ENCODE measurements at regions not wholly inside any gene's neighbourhood (a gene's known extent, or its start where the extent isn't known, plus 50 kb on each side); places are given as distances from the start of the nearest gene placed in this dataset.

- H3K9ac ChIP-seq (ENCODE audit: insufficient read depth in 1 of 2, low read length in 2 of 2) = no peak overlapping the region
- DNase-seq = no peak
- no peak overlapping the region for H3K27ac ChIP-seq (ENCODE audit: low read depth in 1 of 2, low read length in 1 of 2)
- H3K9me3 ChIP-seq (ENCODE audit: control insufficient read depth in 4 of 4, insufficient read depth in 3 of 4, low read length in 3 of 4) = no peaks in the 10 kb centered on the region
- H3K4me3 ChIP-seq = no peak overlapping the region
- H3K4me1 ChIP-seq (ENCODE audit: control insufficient read depth in 5 of 5, insufficient read depth in 5 of 5, low read length in 5 of 5) = no peaks in the 10 kb centered on the region
- WGBS, 2 donors = 95 to 96% methylated on average over 3 of the region's 3 CpGs
- ATAC-seq (ENCODE audit: insufficient read depth, low FRiP score) = no peak
- H3K36me3 ChIP-seq (ENCODE audit: control insufficient read depth in 4 of 4, insufficient read depth in 4 of 4, low read length in 4 of 4) = no peaks in the 10 kb centered on the region
- TF ChIP-seq CTCF (IDR thresholded peaks at IDR 0.05; ENCODE audit: control extremely low read depth, extremely low read depth) = no peak
- no peaks in the 10 kb centered on the region for H3K27me3 ChIP-seq (ENCODE audit: control insufficient read depth in 3 of 3, insufficient read depth in 3 of 3, low read length in 2 of 3)
Observed at GRCh38 chr5:68830377-68830898, 263.4 kb upstream of the SLC30A5 start.

- WGBS, 2 donors = 76 to 87% methylated on average over 4 of the region's 4 CpGs
- no peak overlapping the region for H3K27ac ChIP-seq (ENCODE audit: low read depth in 1 of 2, low read length in 1 of 2)
- H3K9ac ChIP-seq (ENCODE audit: insufficient read depth in 1 of 2, low read length in 2 of 2) = no peak overlapping the region
- no peaks in the 10 kb centered on the region for H3K9me3 ChIP-seq (ENCODE audit: control insufficient read depth in 4 of 4, insufficient read depth in 3 of 4, low read length in 3 of 4)
- TF ChIP-seq CTCF (IDR thresholded peaks at IDR 0.05; ENCODE audit: control extremely low read depth, extremely low read depth) = no peak
- no peak for DNase-seq
- no peak overlapping the region for H3K4me3 ChIP-seq
- H3K4me1 ChIP-seq (ENCODE audit: control insufficient read depth in 5 of 5, insufficient read depth in 5 of 5, low read length in 5 of 5) = peaks cover 0 to 5% (median 0%) of the 10 kb centered on the region in 5 donors
- H3K27me3 ChIP-seq (ENCODE audit: control insufficient read depth in 3 of 3, insufficient read depth in 3 of 3, low read length in 2 of 3) = no peaks in the 10 kb centered on the region
- ATAC-seq (ENCODE audit: insufficient read depth, low FRiP score) = no peak
- no peaks in the 10 kb centered on the region for H3K36me3 ChIP-seq (ENCODE audit: control insufficient read depth in 4 of 4, insufficient read depth in 4 of 4, low read length in 4 of 4)
Observed at GRCh38 chr5:68834491-68834981, 259.3 kb upstream of the SLC30A5 start.

GRCh38 chr5:68838157-68838718 is 255.6 kb upstream of the SLC30A5 start:
- 78 to 83% methylated on average over 3 of the region's 3 CpGs for WGBS, 2 donors

More at GRCh38 chr5:68838157-68838718, 255.6 kb upstream of the SLC30A5 start:
- DNase-seq = no peak
- TF ChIP-seq CTCF (IDR thresholded peaks at IDR 0.05; ENCODE audit: control extremely low read depth, extremely low read depth) = no peak
- no peak for ATAC-seq (ENCODE audit: insufficient read depth, low FRiP score)
- Histone ChIP-seq H3K4me1 (ENCODE audit: control insufficient read depth in 5 of 5, insufficient read depth in 5 of 5, low read length in 5 of 5) (peaks cover 0 to 5% (median 0%) of the 10 kb centered on the region in 5 donors), H3K36me3 (ENCODE audit: control insufficient read depth in 4 of 4, insufficient read depth in 4 of 4, low read length in 4 of 4) (no peaks in the 10 kb centered on the region), H3K27ac (ENCODE audit: low read depth in 1 of 2, low read length in 1 of 2) (no peak overlapping the region), H3K9me3 (ENCODE audit: control insufficient read depth in 4 of 4, insufficient read depth in 3 of 4, low read length in 3 of 4) (no peaks in the 10 kb centered on the region), H3K9ac (ENCODE audit: insufficient read depth in 1 of 2, low read length in 2 of 2) (no peak overlapping the region), H3K4me3 (no peak overlapping the region), H3K27me3 (ENCODE audit: control insufficient read depth in 3 of 3, insufficient read depth in 3 of 3, low read length in 2 of 3) (no peaks in the 10 kb centered on the region)

Data from lung (tissue), 11 donors.